ENCODE measurements at regions not wholly inside any gene's neighbourhood (a gene's known extent, or its start where the extent isn't known, plus 50 kb on each side); places are given as distances from the start of the nearest gene placed in this dataset.
"Not testable (repeated sequence)": the region's sequence is repeated elsewhere in the genome, so short reads cannot be mapped to it uniquely, and the experiment has no call there.

GRCh38 chr1:166685200-166685599, 154.1 kb upstream of the POGK start (continued):
- no peak for TF ChIP-seq ZSCAN18 (tag by site-specific recombination; IDR thresholded peaks at IDR 0.05)

- H3K4me1 ChIP-seq (ENCODE audit: control insufficient read depth, insufficient read depth, low read length); CTCF ChIA-PET; H3K36me3 ChIP-seq (ENCODE audit: control insufficient read depth in 2 of 2, insufficient read depth in 1 of 2, low read length in 2 of 2); H3K9me3 ChIP-seq (ENCODE audit: control insufficient read depth, insufficient read depth, low read depth, low read length); H3K27ac ChIP-seq (ENCODE audit: extremely low read depth, low read depth, low read length); POLR2A ChIA-PET; H3K4me3 ChIP-seq (ENCODE audit: low read depth, low read length): not testable (repeated sequence)
Measured at GRCh38 chr1:166685891-166686290, 153.4 kb upstream of the POGK start.

- H3K36me3 ChIP-seq (ENCODE audit: control insufficient read depth in 2 of 2, insufficient read depth in 1 of 2, low read length in 2 of 2); CTCF ChIA-PET; POLR2A ChIA-PET; H3K4me1 ChIP-seq (ENCODE audit: control insufficient read depth, insufficient read depth, low read length); H3K9me3 ChIP-seq (ENCODE audit: control insufficient read depth, insufficient read depth, low read depth, low read length); H3K27ac ChIP-seq (ENCODE audit: extremely low read depth, low read depth, low read length); H3K4me3 ChIP-seq (ENCODE audit: low read depth, low read length): not testable (repeated sequence)
Measured at GRCh38 chr1:166690596-166690995, 148.7 kb upstream of the POGK start.

GRCh38 chr1:166691476-166691875, 147.8 kb upstream of the POGK start:
- H3K4me3 ChIP-seq (ENCODE audit: low read depth, low read length) = no peak overlapping the region
- H3K27ac ChIP-seq (ENCODE audit: extremely low read depth, low read depth, low read length) = no peak overlapping the region
- no peaks in the 10 kb centered on the region for H3K36me3 ChIP-seq (ENCODE audit: control insufficient read depth in 2 of 2, insufficient read depth in 1 of 2, low read length in 2 of 2)
- no peaks in the 10 kb centered on the region for H3K4me1 ChIP-seq (ENCODE audit: control insufficient read depth, insufficient read depth, low read length)
- ChIA-PET CTCF (no interaction called here), POLR2A (no interaction called here)
- TF ChIP-seq ZNF221 (tag by site-specific recombination; IDR thresholded peaks at IDR 0.05; ENCODE audit: borderline replicate concordance) (no peak), ZNF785 (tag by site-specific recombination; IDR thresholded peaks at IDR 0.05) (no peak), ZNF311 (tag by site-specific recombination; IDR thresholded peaks at IDR 0.05; ENCODE audit: borderline replicate concordance) (no peak), ZSCAN16 (tag by site-specific recombination; IDR thresholded peaks at IDR 0.05) (no peak), BCL11B (tag by site-specific recombination; IDR thresholded peaks at IDR 0.05; ENCODE audit: low read depth) (no peak)
- no peaks in the 10 kb centered on the region for H3K9me3 ChIP-seq (ENCODE audit: control insufficient read depth, insufficient read depth, low read depth, low read length)

GRCh38 chr1:166692346-166692745, 146.9 kb upstream of the POGK start:
- TF ChIP-seq ZNF266 (tag by site-specific recombination; IDR thresholded peaks at IDR 0.05; ENCODE audit: low read depth) = no peak
- TF ChIP-seq ZFP41 (tag by site-specific recombination; IDR thresholded peaks at IDR 0.05; ENCODE audit: borderline replicate concordance) = no peak
- POLR2A ChIA-PET = no interaction called here
- Histone ChIP-seq H3K4me3 (ENCODE audit: low read depth, low read length) (no peak overlapping the region), H3K27ac (ENCODE audit: extremely low read depth, low read depth, low read length) (no peak overlapping the region), H3K9me3 (ENCODE audit: control insufficient read depth, insufficient read depth, low read depth, low read length) (no peaks in the 10 kb centered on the region), H3K4me1 (ENCODE audit: control insufficient read depth, insufficient read depth, low read length) (no peaks in the 10 kb centered on the region), H3K36me3 (ENCODE audit: control insufficient read depth in 2 of 2, insufficient read depth in 1 of 2, low read length in 2 of 2) (no peaks in the 10 kb centered on the region)
- CTCF ChIA-PET = no interaction called here

- no peaks in the 10 kb centered on the region for H3K36me3 ChIP-seq (ENCODE audit: control insufficient read depth in 2 of 2, insufficient read depth in 1 of 2, low read length in 2 of 2)
- ChIA-PET POLR2A (interaction anchor here (0.6 kb wide), 1 partner anchor 368 kb away, joined by 4 read pairs; no protein-coding TSS in a partner anchor), CTCF (no interaction called here)
- H3K4me1 ChIP-seq (ENCODE audit: control insufficient read depth, insufficient read depth, low read length) = no peaks in the 10 kb centered on the region
- no peaks in the 10 kb centered on the region for H3K9me3 ChIP-seq (ENCODE audit: control insufficient read depth, insufficient read depth, low read depth, low read length)
- H3K4me3 ChIP-seq (ENCODE audit: low read depth, low read length) = no peak overlapping the region
- H3K27ac ChIP-seq (ENCODE audit: extremely low read depth, low read depth, low read length) = no peak overlapping the region
- TF ChIP-seq ZNF426 (tag by site-specific recombination; IDR thresholded peaks at IDR 0.05) (no peak), ZNF777 (tag by site-specific recombination; IDR thresholded peaks at IDR 0.05; ENCODE audit: borderline replicate concordance) (no peak), ZNF362 (tag by site-specific recombination; IDR thresholded peaks at IDR 0.05) (no peak), HOXA7 (CRISPR knock-in tag; IDR thresholded peaks at IDR 0.05; ENCODE audit: borderline replicate concordance) (no peak), ZNF530 (tag by site-specific recombination; IDR thresholded peaks at IDR 0.05; ENCODE audit: low read depth) (no peak), ZNF335 (tag by site-specific recombination; conservative IDR thresholded peaks at IDR 0.05) (no peak), IKZF3 (tag by site-specific recombination; IDR thresholded peaks at IDR 0.05) (no peak), ZNF311 (tag by site-specific recombination; IDR thresholded peaks at IDR 0.05; ENCODE audit: borderline replicate concordance) (no peak), ZNF555 (tag by site-specific recombination; conservative IDR thresholded peaks at IDR 0.05) (no peak), ZNF23 (tag by site-specific recombination; IDR thresholded peaks at IDR 0.05; ENCODE audit: borderline replicate concordance) (no peak), ZNF623 (tag by site-specific recombination; IDR thresholded peaks at IDR 0.05) (no peak), ZBTB10 (tag by site-specific recombination; IDR thresholded peaks at IDR 0.05) (no peak)
Measured at GRCh38 chr1:166693158-166693557, 146.1 kb upstream of the POGK start.
